ENCODE measurements at regions not wholly inside any gene's neighbourhood (a gene's known extent, or its start where the extent isn't known, plus 50 kb on each side); places are given as distances from the start of the nearest gene placed in this dataset.
"Not testable (repeated sequence)": the region's sequence is repeated elsewhere in the genome, so short reads cannot be mapped to it uniquely, and the experiment has no call there.

GRCh38 chr12:131466306-131466705 lies 244.6 kb upstream of the SFSWAP start:
- Histone ChIP-seq H3K79me2 (ENCODE audit: low read length) (no peaks in the 10 kb centered on the region), H3K4me2 (ENCODE audit: low read depth, low read length, poor library complexity, severe bottlenecking) (no peak overlapping the region), H3K4me3 (ENCODE audit: low read length) (no peak overlapping the region), H3K27ac (ENCODE audit: low read length) (no peak overlapping the region), H3K9ac (ENCODE audit: low read length) (no peak overlapping the region), H4K20me1 (ENCODE audit: insufficient read depth, low read depth, low read length) (no peaks in the 10 kb centered on the region), H3K4me1 (ENCODE audit: low read length) (no peaks in the 10 kb centered on the region), H3K27me3 (ENCODE audit: low read length) (no peaks in the 10 kb centered on the region), H2AFZ (ENCODE audit: low read length) (no peak overlapping the region), H3K36me3 (ENCODE audit: insufficient read depth, low read length) (no peaks in the 10 kb centered on the region), H3K9me2 (replicated peaks; ENCODE audit: insufficient read depth, low read length) (no peaks in the 10 kb centered on the region), H3K9me3 (ENCODE audit: low read length) (no peaks in the 10 kb centered on the region)
- no peak for DNase-seq

DNA sequence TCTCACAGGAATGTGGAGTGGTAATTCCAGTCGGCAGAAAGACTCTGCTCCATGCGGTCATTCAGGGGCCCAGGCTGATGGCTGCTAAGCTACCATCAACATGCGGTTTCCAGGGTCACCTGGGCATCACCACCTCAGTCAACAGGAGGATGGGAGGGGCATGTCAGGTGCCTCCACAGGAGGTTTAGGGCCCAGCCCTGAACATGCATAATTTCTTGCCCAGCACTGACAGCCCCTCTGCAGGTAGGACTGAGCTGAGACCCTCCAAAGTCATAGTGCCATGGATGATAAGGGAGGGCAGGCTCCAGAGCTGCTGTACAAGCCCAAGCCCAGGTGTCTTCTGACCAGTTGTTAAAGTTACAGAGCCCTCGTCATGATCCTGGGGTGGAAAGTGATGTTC lies 244.0 kb upstream of the SFSWAP start:
- H4K20me1 ChIP-seq (ENCODE audit: insufficient read depth, low read depth, low read length) = no peaks in the 10 kb centered on the region
- H3K9me2 ChIP-seq (replicated peaks; ENCODE audit: insufficient read depth, low read length) = no peaks in the 10 kb centered on the region
- H3K36me3 ChIP-seq (ENCODE audit: insufficient read depth, low read length) = no peaks in the 10 kb centered on the region
- no peak overlapping the region for H3K27ac ChIP-seq (ENCODE audit: low read length)
- H2AFZ ChIP-seq (ENCODE audit: low read length) = no peak overlapping the region
- H3K79me2 ChIP-seq (ENCODE audit: low read length) = no peaks in the 10 kb centered on the region
- no peaks in the 10 kb centered on the region for H3K4me1 ChIP-seq (ENCODE audit: low read length)
- no peak overlapping the region for H3K9ac ChIP-seq (ENCODE audit: low read length)
- DNase-seq = no peak
- H3K4me3 ChIP-seq (ENCODE audit: low read length) = no peak overlapping the region
- H3K27me3 ChIP-seq (ENCODE audit: low read length) = no peaks in the 10 kb centered on the region
- H3K4me2 ChIP-seq (ENCODE audit: low read depth, low read length, poor library complexity, severe bottlenecking) = no peak overlapping the region
- no peaks in the 10 kb centered on the region for H3K9me3 ChIP-seq (ENCODE audit: low read length)

DNA sequence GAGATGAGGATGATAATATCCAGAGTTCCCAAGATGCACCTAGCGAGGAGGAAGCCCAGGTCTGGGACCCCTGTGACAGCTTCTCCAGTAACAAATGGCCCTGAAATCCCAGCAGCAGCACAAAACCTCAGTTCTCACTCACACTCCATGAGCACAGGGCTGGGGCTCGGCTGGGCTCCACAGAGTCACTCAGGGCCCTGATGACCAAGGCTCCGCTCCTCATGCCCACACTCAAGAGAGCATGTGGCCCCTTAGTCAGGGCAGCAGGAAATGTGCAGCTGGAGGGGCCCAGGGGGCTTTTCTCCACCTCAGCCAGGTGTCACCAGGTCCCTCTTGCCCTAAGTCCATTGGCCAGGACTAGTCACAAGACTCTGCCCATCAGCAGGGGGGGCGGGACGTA lies 242.7 kb upstream of the SFSWAP start:
- H3K27ac ChIP-seq (ENCODE audit: low read length) = no peak overlapping the region
- H4K20me1 ChIP-seq (ENCODE audit: insufficient read depth, low read depth, low read length) = no peaks in the 10 kb centered on the region
- no peaks in the 10 kb centered on the region for H3K79me2 ChIP-seq (ENCODE audit: low read length)
- H3K9me2 ChIP-seq (replicated peaks; ENCODE audit: insufficient read depth, low read length) = no peaks in the 10 kb centered on the region
- no peak for DNase-seq
- no peak overlapping the region for H3K9ac ChIP-seq (ENCODE audit: low read length)
- H3K4me3 ChIP-seq (ENCODE audit: low read length) = no peak overlapping the region
- no peak overlapping the region for H3K4me2 ChIP-seq (ENCODE audit: low read depth, low read length, poor library complexity, severe bottlenecking)
- H3K36me3 ChIP-seq (ENCODE audit: insufficient read depth, low read length) = no peaks in the 10 kb centered on the region
- no peaks in the 10 kb centered on the region for H3K9me3 ChIP-seq (ENCODE audit: low read length)
- H3K4me1 ChIP-seq (ENCODE audit: low read length) = no peaks in the 10 kb centered on the region
- no peak overlapping the region for H2AFZ ChIP-seq (ENCODE audit: low read length)
- no peaks in the 10 kb centered on the region for H3K27me3 ChIP-seq (ENCODE audit: low read length)

DNA sequence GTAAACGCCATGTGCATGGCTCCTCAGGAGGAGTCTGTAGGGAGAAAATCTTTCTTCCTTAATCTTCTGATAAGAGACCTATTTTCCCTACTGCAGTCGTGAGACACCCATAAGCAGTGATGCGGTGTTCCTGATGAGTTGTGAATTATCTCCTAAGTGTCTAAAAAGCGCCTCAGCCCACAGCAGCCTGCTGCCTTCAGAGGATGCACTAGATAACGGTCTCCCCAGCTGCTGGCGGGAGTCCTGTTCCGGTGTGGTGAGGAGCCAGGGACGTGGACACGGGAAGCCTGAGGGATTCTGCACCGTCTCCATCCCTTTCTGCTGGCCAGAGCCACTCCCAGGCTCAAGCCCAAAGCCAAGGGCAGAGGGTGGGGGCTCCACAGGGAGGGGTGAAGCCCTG lies 240.9 kb upstream of the SFSWAP start:
- H3K4me2 ChIP-seq (ENCODE audit: low read depth, low read length, poor library complexity, severe bottlenecking); H3K27me3 ChIP-seq (ENCODE audit: low read length); H3K79me2 ChIP-seq (ENCODE audit: low read length); H3K9ac ChIP-seq (ENCODE audit: low read length); DNase-seq; H3K4me1 ChIP-seq (ENCODE audit: low read length); H3K27ac ChIP-seq (ENCODE audit: low read length); H3K9me2 ChIP-seq (replicated peaks; ENCODE audit: insufficient read depth, low read length); H3K4me3 ChIP-seq (ENCODE audit: low read length); H3K36me3 ChIP-seq (ENCODE audit: insufficient read depth, low read length); H4K20me1 ChIP-seq (ENCODE audit: insufficient read depth, low read depth, low read length); H2AFZ ChIP-seq (ENCODE audit: low read length); H3K9me3 ChIP-seq (ENCODE audit: low read length): not testable (repeated sequence)

- DNase-seq = no peak
- no peaks in the 10 kb centered on the region for H3K4me1 ChIP-seq (ENCODE audit: low read length)
- H3K9me2 ChIP-seq (replicated peaks; ENCODE audit: insufficient read depth, low read length) = no peaks in the 10 kb centered on the region
- no peaks in the 10 kb centered on the region for H4K20me1 ChIP-seq (ENCODE audit: insufficient read depth, low read depth, low read length)
- no peaks in the 10 kb centered on the region for H3K36me3 ChIP-seq (ENCODE audit: insufficient read depth, low read length)
- H3K4me3 ChIP-seq (ENCODE audit: low read length) = no peak overlapping the region
- H3K9ac ChIP-seq (ENCODE audit: low read length) = no peak overlapping the region
- H3K9me3 ChIP-seq (ENCODE audit: low read length) = no peaks in the 10 kb centered on the region
- H3K4me2 ChIP-seq (ENCODE audit: low read depth, low read length, poor library complexity, severe bottlenecking) = no peak overlapping the region
- H3K79me2 ChIP-seq (ENCODE audit: low read length) = no peaks in the 10 kb centered on the region
- H3K27me3 ChIP-seq (ENCODE audit: low read length) = no peaks in the 10 kb centered on the region
- no peak overlapping the region for H3K27ac ChIP-seq (ENCODE audit: low read length)
- no peak overlapping the region for H2AFZ ChIP-seq (ENCODE audit: low read length)
Measured at GRCh38 chr12:131471271-131471905, 239.5 kb upstream of the SFSWAP start.

DNA sequence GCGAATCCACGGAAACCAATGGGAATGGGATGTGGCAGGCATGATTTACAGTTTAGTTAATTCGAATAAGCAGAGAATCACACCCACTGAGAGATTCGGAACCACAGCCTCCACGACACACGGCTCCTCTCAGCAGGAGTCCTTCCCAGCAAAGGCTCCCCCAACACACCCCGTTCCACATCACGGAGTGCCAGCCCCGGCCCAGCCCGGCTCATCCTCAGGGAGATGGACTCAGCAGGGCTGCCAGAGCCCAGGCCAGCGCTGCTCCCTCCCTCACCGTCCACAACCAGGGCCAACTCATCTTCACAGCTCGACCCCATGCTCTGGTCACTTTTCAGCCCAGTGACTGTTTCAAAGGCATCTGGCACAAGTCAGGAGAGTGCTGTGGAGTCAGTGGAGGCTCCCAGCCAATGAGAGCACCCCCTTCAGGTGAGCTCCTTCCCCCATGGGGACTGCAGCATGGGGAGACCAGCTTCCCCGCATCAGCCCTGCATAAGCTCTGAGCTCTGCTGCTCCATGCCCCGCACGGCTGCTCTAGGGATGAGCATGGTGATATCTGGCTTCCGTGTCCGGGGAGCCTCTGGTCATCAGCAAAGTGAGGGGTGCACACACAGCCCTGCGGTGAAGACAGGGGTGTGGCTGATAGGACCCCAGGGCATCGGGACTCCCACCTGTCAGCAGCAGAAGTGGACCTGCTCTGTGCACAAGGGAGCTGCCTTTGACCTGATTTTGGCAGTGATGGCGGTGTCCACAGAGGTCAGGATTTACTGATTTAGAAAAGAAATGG lies 238.8 kb upstream of the SFSWAP start:
- Histone ChIP-seq H4K20me1 (ENCODE audit: insufficient read depth, low read depth, low read length) (no peaks in the 10 kb centered on the region), H3K36me3 (ENCODE audit: insufficient read depth, low read length) (no peaks in the 10 kb centered on the region), H2AFZ (ENCODE audit: low read length) (no peak overlapping the region), H3K79me2 (ENCODE audit: low read length) (no peaks in the 10 kb centered on the region), H3K9me3 (ENCODE audit: low read length) (no peaks in the 10 kb centered on the region), H3K9me2 (replicated peaks; ENCODE audit: insufficient read depth, low read length) (no peaks in the 10 kb centered on the region), H3K27ac (ENCODE audit: low read length) (no peak overlapping the region), H3K4me2 (ENCODE audit: low read depth, low read length, poor library complexity, severe bottlenecking) (no peak overlapping the region), H3K4me1 (ENCODE audit: low read length) (no peaks in the 10 kb centered on the region), H3K27me3 (ENCODE audit: low read length) (no peaks in the 10 kb centered on the region), H3K9ac (ENCODE audit: low read length) (no peak overlapping the region), H3K4me3 (ENCODE audit: low read length) (no peak overlapping the region)
- DNase-seq = no peak

DNA sequence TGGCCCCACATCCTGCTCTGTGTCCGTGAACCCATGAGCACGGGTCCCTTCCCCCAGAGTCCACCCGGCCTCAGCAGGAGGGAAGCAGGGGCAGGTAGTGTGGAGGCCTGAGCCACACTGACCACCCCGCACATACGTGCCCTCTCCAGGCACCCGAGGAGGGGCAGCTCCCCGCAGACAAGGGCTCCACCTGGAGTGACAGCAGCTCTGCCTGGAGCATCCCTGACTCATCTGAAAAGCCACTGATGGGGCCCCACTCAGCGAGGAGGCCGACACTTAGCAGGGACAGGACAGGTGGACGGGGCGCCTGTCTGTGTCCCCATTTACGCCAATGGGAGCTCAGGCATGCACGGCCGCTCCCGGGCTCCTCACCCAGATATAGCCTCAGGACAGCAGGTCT lies 237.6 kb upstream of the SFSWAP start:
- no peaks in the 10 kb centered on the region for H3K9me3 ChIP-seq (ENCODE audit: low read length)
- H2AFZ ChIP-seq (ENCODE audit: low read length) = no peak overlapping the region
- H4K20me1 ChIP-seq (ENCODE audit: insufficient read depth, low read depth, low read length) = no peaks in the 10 kb centered on the region
- H3K27ac ChIP-seq (ENCODE audit: low read length) = no peak overlapping the region
- no peaks in the 10 kb centered on the region for H3K9me2 ChIP-seq (replicated peaks; ENCODE audit: insufficient read depth, low read length)
- no peaks in the 10 kb centered on the region for H3K27me3 ChIP-seq (ENCODE audit: low read length)
- no peak overlapping the region for H3K9ac ChIP-seq (ENCODE audit: low read length)
- no peak overlapping the region for H3K4me3 ChIP-seq (ENCODE audit: low read length)
- H3K36me3 ChIP-seq (ENCODE audit: insufficient read depth, low read length) = no peaks in the 10 kb centered on the region
- H3K4me2 ChIP-seq (ENCODE audit: low read depth, low read length, poor library complexity, severe bottlenecking) = no peak overlapping the region
- no peaks in the 10 kb centered on the region for H3K79me2 ChIP-seq (ENCODE audit: low read length)
- no peaks in the 10 kb centered on the region for H3K4me1 ChIP-seq (ENCODE audit: low read length)
- no peak for DNase-seq

GRCh38 chr12:131473741-131474709 lies 236.9 kb upstream of the SFSWAP start:
- Histone ChIP-seq H3K36me3 (ENCODE audit: insufficient read depth, low read length) (no peaks in the 10 kb centered on the region), H3K4me1 (ENCODE audit: low read length) (no peaks in the 10 kb centered on the region), H3K9me2 (replicated peaks; ENCODE audit: insufficient read depth, low read length) (no peaks in the 10 kb centered on the region), H3K4me3 (ENCODE audit: low read length) (no peak overlapping the region), H4K20me1 (ENCODE audit: insufficient read depth, low read depth, low read length) (no peaks in the 10 kb centered on the region), H3K4me2 (ENCODE audit: low read depth, low read length, poor library complexity, severe bottlenecking) (no peak overlapping the region), H3K79me2 (ENCODE audit: low read length) (no peaks in the 10 kb centered on the region), H3K27ac (ENCODE audit: low read length) (no peak overlapping the region), H3K9ac (ENCODE audit: low read length) (no peak overlapping the region), H3K9me3 (ENCODE audit: low read length) (no peaks in the 10 kb centered on the region), H3K27me3 (ENCODE audit: low read length) (no peaks in the 10 kb centered on the region), H2AFZ (ENCODE audit: low read length) (no peak overlapping the region)
- DNase-seq = no peak

Measured in Karpas-422 (cell line).